SK-N-SH (cell line): ENCODE measurements at regions not wholly inside any gene's neighbourhood (a gene's known extent, or its start where the extent isn't known, plus 50 kb on each side); places are given as distances from the start of the nearest gene placed in this dataset.
A peak's percentile ranks its signal among the peaks of the same experiment; 100 is the strongest.

Source experiments
- CTCF ChIA-PET: fragments of 300-600, 350-600 bp; formaldehyde crosslinking; extraction: SDS; loops from one replicate; lab custom pipeline; 2021; lab: Yijun Ruan, JAX
- POLR2A ChIA-PET: fragments of 350-600 bp; sonication (Branson Sonifier 250); formaldehyde crosslinking; extraction: SDS; loops from one replicate; lab custom pipeline; 2020; ENCODE audit warnings: antibody characterized with exemption, inconsistent platforms; lab: Yijun Ruan, JAX
- DNase-seq: peaks from one replicate; pipeline ENCODE4 v3.0.0; 2012
- H2AFZ ChIP-seq: fragments of 200-600 bp; sonication (generic); 2 replicates; pipeline ENCODE4 v1.8.1; 2016; ENCODE audit warnings: antibody characterized with exemption, mild to moderate bottlenecking, low read depth
- H3F3A ChIP-seq: fragments of 200-600 bp; sonication (generic); replicated peaks from 2 replicates; pipeline ENCODE3; 2016; ENCODE audit warnings: antibody characterized with exemption, mild to moderate bottlenecking; ENCODE audit not compliant: insufficient read depth
- H3K27ac ChIP-seq, 2 experiments: fragments of 200-500 bp in 1 of 2; fragments of 200-600 bp in 1 of 2; sonication (Bioruptor generic) in 1 of 2; sonication (generic), shearing (Covaris generic) in 1 of 2; 2 replicates each; pipeline versions ENCODE4 v1.5.1 to v1.6.1; 2014 to 2016; ENCODE audit warnings: low read depth in 2 of 2, inconsistent platforms in 1 of 2, low read length in 1 of 2, mild to moderate bottlenecking in 1 of 2, mixed read lengths in 1 of 2
- H3K27me3 ChIP-seq: fragments of 200-600 bp; sonication (generic), shearing (Covaris generic); 2 replicates; pipeline ENCODE4 v1.6.1; 2016; ENCODE audit warnings: mixed run types; ENCODE audit not compliant: insufficient read depth
- H3K36me3 ChIP-seq, 2 experiments: fragments of 200-500 bp in 1 of 2; fragments of 200-600 bp in 1 of 2; sonication (Bioruptor generic) in 1 of 2; sonication (generic) in 1 of 2; replicated peaks in 1 of 2; 2 replicates each; pipeline versions ENCODE3 to v1.5.1; 2014 to 2016; ENCODE audit warnings: low read length in 1 of 2, mild to moderate bottlenecking in 1 of 2; ENCODE audit not compliant: insufficient read depth in 2 of 2, control insufficient read depth in 1 of 2
- H3K4me1 ChIP-seq, 2 experiments: fragments of 200-500 bp in 1 of 2; fragments of 200-600 bp in 1 of 2; sonication (Bioruptor generic) in 1 of 2; sonication (generic), shearing (Covaris generic) in 1 of 2; 2 replicates each; pipeline versions ENCODE4 v1.5.1 to v1.6.1; 2014 to 2016; ENCODE audit warnings: low read depth in 1 of 2, low read length in 1 of 2, mixed run types in 1 of 2; ENCODE audit not compliant: insufficient read depth in 2 of 2, control insufficient read depth in 1 of 2
- H3K4me2 ChIP-seq: fragments of 200-600 bp; sonication (generic), shearing (Covaris generic); 2 replicates; pipeline ENCODE4 v1.6.1; 2017; ENCODE audit warnings: mixed run types
- H3K4me3 ChIP-seq, 2 experiments: fragments of 200-500 bp in 1 of 2; fragments of 200-600 bp in 1 of 2; sonication (Bioruptor generic) in 1 of 2; sonication (generic), shearing (Covaris generic) in 1 of 2; 2 replicates each; pipeline versions ENCODE4 v1.5.1 to v1.8.1; 2014 to 2016; ENCODE audit warnings: low read depth in 2 of 2, inconsistent platforms in 1 of 2, low read length in 1 of 2, mild to moderate bottlenecking in 1 of 2, mixed read lengths in 1 of 2, moderate library complexity in 1 of 2
- H3K79me2 ChIP-seq: fragments of 200-600 bp; sonication (generic); 2 replicates; pipeline ENCODE4 v1.8.1; 2017; ENCODE audit warnings: mild to moderate bottlenecking; ENCODE audit not compliant: insufficient read depth
- H3K9ac ChIP-seq: fragments of 200-600 bp; sonication (generic); 2 replicates; pipeline ENCODE4 v1.6.1; 2017; ENCODE audit warnings: mixed run types
- H3K9me2 ChIP-seq: fragments of 200-600 bp; sonication (generic); 2 replicates; pipeline ENCODE4 v1.6.1; 2017; ENCODE audit warnings: mixed run types
- H3K9me3 ChIP-seq: fragments of 200-600 bp; sonication (generic); 2 replicates; pipeline ENCODE4 v1.6.1; 2017; ENCODE audit warnings: mixed run types, mild to moderate bottlenecking, moderate library complexity
- H4K20me1 ChIP-seq: fragments of 200-600 bp; sonication (generic); 2 replicates; pipeline ENCODE4 v1.6.1; 2017; ENCODE audit warnings: mild to moderate bottlenecking, mixed run types; ENCODE audit not compliant: insufficient read depth
- EP300 ChIP-seq, 2 experiments: IDR thresholded peaks; 2 replicates each; pipeline versions ENCODE4 v1.4.0 to v1.6.1; 2012; ENCODE audit warnings: borderline replicate concordance in 1 of 2, low read depth in 1 of 2, low read length in 1 of 2
- EZH2phosphoT487 ChIP-seq: fragments of 200-600 bp; sonication (generic); IDR thresholded peaks from 2 replicates; pipeline ENCODE4 v1.6.1; 2017; ENCODE audit warnings: low read depth, mixed run types, mild to moderate bottlenecking, antibody characterized with exemption, moderate library complexity, borderline replicate concordance
- FOSL2 ChIP-seq: IDR thresholded peaks from 2 replicates; pipeline ENCODE4 v1.4.0; 2012; ENCODE audit warnings: low read depth, mild to moderate bottlenecking, moderate library complexity, borderline replicate concordance
- FOXJ3 ChIP-seq: sonication (generic); formaldehyde crosslinking; IDR thresholded peaks from 2 replicates; pipeline ENCODE4 v1.5.1; 2020; ENCODE audit warnings: mild to moderate bottlenecking, missing genetic modification reagents
- GABPA ChIP-seq: IDR thresholded peaks from 2 replicates; pipeline ENCODE4 v1.4.0; 2012; ENCODE audit warnings: low read depth, mild to moderate bottlenecking
- JUND ChIP-seq: IDR thresholded peaks from 2 replicates; pipeline ENCODE4 v1.4.0; 2012
- MAX ChIP-seq: IDR thresholded peaks from 2 replicates; pipeline ENCODE4 v1.4.0; 2012; ENCODE audit warnings: low read depth
- MEF2A ChIP-seq: IDR thresholded peaks from 2 replicates; pipeline ENCODE4 v1.4.0; 2012; ENCODE audit warnings: low read depth, borderline replicate concordance
- MXI1 ChIP-seq: IDR thresholded peaks from 2 replicates; pipeline ENCODE4 v1.6.1; 2012; ENCODE audit warnings: mild to moderate bottlenecking, low read depth, low read length, improper control_type of control experiment
- PBX3 ChIP-seq: IDR thresholded peaks from 2 replicates; pipeline ENCODE4; 2012
- POLR2AphosphoS5 ChIP-seq: IDR thresholded peaks from 2 replicates; pipeline ENCODE4 v1.6.1; 2012; ENCODE audit warnings: low read depth, low read length
- RAD21 ChIP-seq: IDR thresholded peaks from 2 replicates; pipeline ENCODE4 v1.6.1; 2012; ENCODE audit warnings: mild to moderate bottlenecking, low read length
- RCOR1 ChIP-seq: fragments of 150-350 bp; IDR thresholded peaks from 2 replicates; pipeline ENCODE4 v1.6.1; 2017; ENCODE audit warnings: antibody characterized with exemption, low read length
- RFX5 ChIP-seq: IDR thresholded peaks from 2 replicates; pipeline ENCODE4 v1.6.1; 2012; ENCODE audit warnings: mild to moderate bottlenecking, improper control_type of control experiment, low read length
- RXRA ChIP-seq: IDR thresholded peaks from 2 replicates; pipeline ENCODE4 v1.4.0; 2012; ENCODE audit warnings: low read depth, mild to moderate bottlenecking, borderline replicate concordance
- TAF1 ChIP-seq: IDR thresholded peaks from 2 replicates; pipeline ENCODE4 v1.6.1; 2012; ENCODE audit warnings: low read depth, mild to moderate bottlenecking, low read length, moderate library complexity, borderline replicate concordance
- TCF12 ChIP-seq: IDR thresholded peaks from 2 replicates; pipeline ENCODE4 v1.4.0; 2012
- USF2 ChIP-seq: fragments of 150-350 bp; IDR thresholded peaks from 2 replicates; pipeline ENCODE4 v1.6.1; 2017; ENCODE audit warnings: antibody characterized with exemption, low read length, low read depth, borderline replicate concordance
- WGBS: methylation state at CpG from one replicate; pipeline ENCODE4 v1.1.6; 2017; ENCODE audit warnings: low lambda C conversion rate; 5-methylcytosine and 5-hydroxymethylcytosine counted together

- H3K9me3 ChIP-seq = no peaks in the 10 kb centered on the region
- H3K4me1 ChIP-seq = no peaks in the 10 kb centered on the region
- H3K79me2 ChIP-seq = no peaks in the 10 kb centered on the region
- H3K27me3 ChIP-seq = no peaks in the 10 kb centered on the region
- CTCF ChIA-PET = no interaction called here
- H3K9me2 ChIP-seq = no peaks in the 10 kb centered on the region
- H3K9ac ChIP-seq = no peak overlapping the region
- H3K36me3 ChIP-seq = no peaks in the 10 kb centered on the region
- H2AFZ ChIP-seq = no peak overlapping the region
- H3K4me3 ChIP-seq = no peak overlapping the region
- H3F3A ChIP-seq = no peaks in the 10 kb centered on the region
- no peak overlapping the region for H3K4me2 ChIP-seq
- no peak for DNase-seq
- POLR2A ChIA-PET = no interaction called here
- no peaks in the 10 kb centered on the region for H4K20me1 ChIP-seq
- WGBS = 80% methylated on average over 1 of the region's 2 CpGs
- TF ChIP-seq TAF1 (no peak), FOXJ3 (no peak), RCOR1 (no peak), TCF12 (no peak), FOSL2 (no peak), GABPA (no peak), PBX3 (no peak), MXI1 (no peak), EZH2phosphoT487 (no peak), RAD21 (no peak), JUND (no peak), POLR2AphosphoS5 (no peak), MEF2A (no peak), RXRA (no peak), MAX (no peak), USF2 (no peak), EP300 (IDR thresholded peaks at IDR 0.05; ENCODE audit: borderline replicate concordance in 1 of 2, low read depth in 1 of 2, low read length in 1 of 2) (no peak)
- H3K27ac ChIP-seq = no peak overlapping the region
These were observed 396.1 kb upstream of the MPDZ start for GRCh38 chr9:13675638-13676000.

GRCh38 chr9:13674926-13675637, 395.6 kb upstream of the MPDZ start:
- H3K4me1 ChIP-seq = no peaks in the 10 kb centered on the region
- H3K4me3 ChIP-seq = no peak overlapping the region
- no peaks in the 10 kb centered on the region for H3K36me3 ChIP-seq
- TF ChIP-seq FOSL2 (0 out of 2 replicates have a peak, but pooled peaks have one; percentile 12), RCOR1 (no peak), RFX5 (no peak), PBX3 (peak; percentile 28), JUND (no peak), EP300 (IDR thresholded peaks at IDR 0.05; ENCODE audit: borderline replicate concordance in 1 of 2, low read depth in 1 of 2, low read length in 1 of 2) (no peak), POLR2AphosphoS5 (no peak)
- WGBS = 63% methylated on average over 7 of the region's 7 CpGs
- H3K4me2 ChIP-seq = no peak overlapping the region
- H3K9ac ChIP-seq = no peak overlapping the region
- no peaks in the 10 kb centered on the region for H3K9me3 ChIP-seq
- H2AFZ ChIP-seq = no peak overlapping the region
- H3F3A ChIP-seq = no peaks in the 10 kb centered on the region
- CTCF ChIA-PET = interaction anchor here (0.7 kb wide), 1 partner anchor 14 kb away, joined by 3 read pairs; no protein-coding TSS in a partner anchor
- POLR2A ChIA-PET = no interaction called here
- no peaks in the 10 kb centered on the region for H3K9me2 ChIP-seq
- H3K27ac ChIP-seq = no peak overlapping the region
- H4K20me1 ChIP-seq = no peaks in the 10 kb centered on the region
- no peak for DNase-seq
- H3K79me2 ChIP-seq = no peaks in the 10 kb centered on the region
- no peaks in the 10 kb centered on the region for H3K27me3 ChIP-seq
